Aorta (tissue), 5 donors: ENCODE measurements at regions not wholly inside any gene's neighbourhood (a gene's known extent, or its start where the extent isn't known, plus 50 kb on each side); places are given as distances from the start of the nearest gene placed in this dataset.

Experiments
- ATAC-seq: fragments of 200-7000 bp; cut with Tn5 transposase; one replicate; pipeline ENCODE4 v1.9.1; 2022; ENCODE audit warnings: moderate library complexity; ENCODE audit not compliant: low FRiP score
- DNase-seq, 2 donors: peaks; one replicate each; pipeline ENCODE4 v3.0.0-alpha.2; 2020
- H3K27ac ChIP-seq, 2 donors: one replicate each; pipeline ENCODE4 v1.5.1; 2013; ENCODE audit warnings: low read length in 2 of 2, mild to moderate bottlenecking in 2 of 2, moderate library complexity in 2 of 2, control low read depth in 1 of 2, inconsistent platforms in 1 of 2, low read depth in 1 of 2
- H3K27me3 ChIP-seq, 2 donors: one replicate each; pipeline ENCODE4 v1.6.1; 2013; ENCODE audit warnings: control low read depth in 1 of 2, low read length in 1 of 2, mild to moderate bottlenecking in 1 of 2, moderate library complexity in 1 of 2; ENCODE audit not compliant: insufficient read depth in 2 of 2, control insufficient read depth in 1 of 2
- H3K36me3 ChIP-seq, 2 donors: one replicate each; pipeline ENCODE4 v1.6.1; 2013; ENCODE audit warnings: control low read depth in 1 of 2, low read length in 1 of 2, mild to moderate bottlenecking in 1 of 2; ENCODE audit not compliant: insufficient read depth in 2 of 2, control insufficient read depth in 1 of 2
- H3K4me1 ChIP-seq, 2 donors: one replicate each; pipeline ENCODE4 v1.6.1; 2013; ENCODE audit warnings: low read length in 2 of 2, control low read depth in 1 of 2, mild to moderate bottlenecking in 1 of 2, moderate library complexity in 1 of 2; ENCODE audit not compliant: insufficient read depth in 2 of 2, control insufficient read depth in 1 of 2
- H3K4me3 ChIP-seq, 2 donors: one replicate each; pipeline ENCODE4 v1.5.1; 2013; ENCODE audit warnings: low read length in 2 of 2, control low read depth in 1 of 2, mild to moderate bottlenecking in 1 of 2
- H3K9me3 ChIP-seq: one replicate; pipeline ENCODE4 v1.6.1; 2013; ENCODE audit warnings: mild to moderate bottlenecking, low read length; ENCODE audit not compliant: control insufficient read depth
- WGBS, 2 donors: extraction: QIAGEN DNeasy Blood & Tissue Kit; methylation state at CpG; one replicate each; pipeline ENCODE4 v1.1.7; 2013; 5-methylcytosine and 5-hydroxymethylcytosine counted together
- intact Hi-C, 2 donors: fragments of 100-400 bp; cut with DNase I; formaldehyde crosslinking; loops; one replicate each; pipeline versions ENCODE4 v1.14.2 to v1.15.0; 2022
- donor health status: healthy with polysubstance abuse.
- donor health status: Bipolar disorder and iron deficiency.
- donor health status: DM: no; HTN: no; CAD: no.
- donor health status: DM: no; HTN: no; CAD: no.
- donor health status: DM: yes; HTN: yes; CAD: no.

GRCh38 chr10:125359401-125359800, 199.0 kb upstream of the CTBP2 start:
- Histone ChIP-seq H3K4me1 (no peaks in the 10 kb centered on the region), H3K9me3 (peaks cover 3% of the 10 kb centered on the region), H3K27me3 (peaks cover 0 to 2% of the 10 kb centered on the region in 2 donors), H3K4me3 (no peak overlapping the region), H3K27ac (no peak overlapping the region), H3K36me3 (no peaks in the 10 kb centered on the region)
- intact Hi-C loops: no loop called here
- DNase-seq (no peak), ATAC-seq (no peak)

- no peaks in the 10 kb centered on the region for H3K27me3 ChIP-seq
- no peaks in the 10 kb centered on the region for H3K4me1 ChIP-seq
- WGBS, 2 donors: 28 to 49% methylated on average over 17 of the region's 17 CpGs
- H3K4me3 ChIP-seq: no peak overlapping the region
- intact Hi-C loops: no loop called here
- no peaks in the 10 kb centered on the region for H3K36me3 ChIP-seq
- DNase-seq (no peak), ATAC-seq (no peak)
- peaks cover 2% of the 10 kb centered on the region for H3K9me3 ChIP-seq
- H3K27ac ChIP-seq: no peak overlapping the region
Observed at GRCh38 chr10:125355657-125356056, 195.3 kb upstream of the CTBP2 start.

GRCh38 chr10:125350519-125350918, 190.2 kb upstream of the CTBP2 start:
- Histone ChIP-seq H3K4me1 (no peaks in the 10 kb centered on the region), H3K27ac (no peak overlapping the region), H3K36me3 (no peaks in the 10 kb centered on the region), H3K27me3 (no peaks in the 10 kb centered on the region), H3K9me3 (no peaks in the 10 kb centered on the region), H3K4me3 (no peak overlapping the region)
- ATAC-seq (no peak), DNase-seq (no peak)
- 90 to 94% methylated on average over 2 of the region's 2 CpGs for WGBS, 2 donors
- intact Hi-C loops: no loop called here

- 67 to 69% methylated on average over 2 of the region's 2 CpGs for WGBS, 2 donors
- H3K4me1 ChIP-seq: no peaks in the 10 kb centered on the region
- H3K27ac ChIP-seq: no peak overlapping the region
- intact Hi-C loops: loop anchor here in 1 of 2 donors (10.0 kb wide), 1 partner anchor 304 kb away; no protein-coding TSS in a partner anchor
- no peaks in the 10 kb centered on the region for H3K36me3 ChIP-seq
- no peaks in the 10 kb centered on the region for H3K9me3 ChIP-seq
- no peak for DNase-seq
- ATAC-seq: no peak
- no peak overlapping the region for H3K4me3 ChIP-seq
- no peaks in the 10 kb centered on the region for H3K27me3 ChIP-seq
Observed at GRCh38 chr10:125348536-125348935, 188.2 kb upstream of the CTBP2 start.

GRCh38 chr10:125344573-125345171, 184.3 kb upstream of the CTBP2 start:
- Histone ChIP-seq H3K27ac (no peak overlapping the region), H3K9me3 (no peaks in the 10 kb centered on the region), H3K27me3 (no peaks in the 10 kb centered on the region), H3K36me3 (no peaks in the 10 kb centered on the region), H3K4me1 (no peaks in the 10 kb centered on the region), H3K4me3 (no peak overlapping the region)
- DNase-seq (no peak), ATAC-seq (no peak)
- 55 to 61% methylated on average over 19 of the region's 19 CpGs for WGBS, 2 donors
- intact Hi-C loops: loop anchor here (5.0 to 10.0 kb wide), 3 partner anchors 297 to 352 kb away; no protein-coding TSS in a partner anchor

GRCh38 chr10:125343983-125344382, 183.6 kb upstream of the CTBP2 start:
- no peak for ATAC-seq
- H3K27me3 ChIP-seq: no peaks in the 10 kb centered on the region
- no peak for DNase-seq
- H3K36me3 ChIP-seq: no peaks in the 10 kb centered on the region
- H3K4me1 ChIP-seq: no peaks in the 10 kb centered on the region
- no peak overlapping the region for H3K4me3 ChIP-seq
- no peaks in the 10 kb centered on the region for H3K9me3 ChIP-seq
- no peak overlapping the region for H3K27ac ChIP-seq
- WGBS, 2 donors: 82 to 87% methylated on average over 3 of the region's 3 CpGs
- intact Hi-C loops: loop anchor here (5.0 to 10.0 kb wide), 3 partner anchors 297 to 352 kb away; no protein-coding TSS in a partner anchor

- no peak for ATAC-seq
- no peak for DNase-seq
- no peaks in the 10 kb centered on the region for H3K27me3 ChIP-seq
- whole genome bisulfite sequencing, 2 donors: 68 to 69% methylated on average over 10 of the region's 10 CpGs
- no peaks in the 10 kb centered on the region for H3K9me3 ChIP-seq
- intact Hi-C loops: loop anchor here (5.0 to 10.0 kb wide), 3 partner anchors 296 to 351 kb away; no protein-coding TSS in a partner anchor
- H3K4me3 ChIP-seq: no peak overlapping the region
- H3K27ac ChIP-seq: no peak overlapping the region
- no peaks in the 10 kb centered on the region for H3K4me1 ChIP-seq
- no peaks in the 10 kb centered on the region for H3K36me3 ChIP-seq
Observed at GRCh38 chr10:125343118-125343925, 183.0 kb upstream of the CTBP2 start.

GRCh38 chr10:125341611-125342010, 181.2 kb upstream of the CTBP2 start:
- no peak overlapping the region for H3K4me3 ChIP-seq
- WGBS, 2 donors: 62 to 70% methylated on average over 5 of the region's 5 CpGs
- no peaks in the 10 kb centered on the region for H3K27me3 ChIP-seq
- no peak for DNase-seq
- no peak overlapping the region for H3K27ac ChIP-seq
- no peaks in the 10 kb centered on the region for H3K36me3 ChIP-seq
- H3K4me1 ChIP-seq: no peaks in the 10 kb centered on the region
- intact Hi-C loops: loop anchor here (5.0 to 10.0 kb wide), 3 partner anchors 294 to 349 kb away; no protein-coding TSS in a partner anchor
- H3K9me3 ChIP-seq: no peaks in the 10 kb centered on the region
- ATAC-seq: no peak

- no peak for ATAC-seq
- H3K27me3 ChIP-seq: no peaks in the 10 kb centered on the region
- intact Hi-C loops: loop anchor here (5.0 to 10.0 kb wide), 3 partner anchors 294 to 349 kb away; no protein-coding TSS in a partner anchor
- no peak overlapping the region for H3K27ac ChIP-seq
- whole genome bisulfite sequencing, 2 donors: 49 to 53% methylated on average over 4 of the region's 4 CpGs
- no peaks in the 10 kb centered on the region for H3K36me3 ChIP-seq
- no peak for DNase-seq
- no peak overlapping the region for H3K4me3 ChIP-seq
- no peaks in the 10 kb centered on the region for H3K4me1 ChIP-seq
- no peaks in the 10 kb centered on the region for H3K9me3 ChIP-seq
Observed at GRCh38 chr10:125340903-125341302, 180.5 kb upstream of the CTBP2 start.
